ENCODE measurements at regions not wholly inside any gene's neighbourhood (a gene's known extent, or its start where the extent isn't known, plus 50 kb on each side); places are given as distances from the start of the nearest gene placed in this dataset.
A peak's percentile ranks its signal among the peaks of the same experiment; 100 is the strongest.
"Not testable (repeated sequence)": the region's sequence is repeated elsewhere in the genome, so short reads cannot be mapped to it uniquely, and the experiment has no call there.

DNA sequence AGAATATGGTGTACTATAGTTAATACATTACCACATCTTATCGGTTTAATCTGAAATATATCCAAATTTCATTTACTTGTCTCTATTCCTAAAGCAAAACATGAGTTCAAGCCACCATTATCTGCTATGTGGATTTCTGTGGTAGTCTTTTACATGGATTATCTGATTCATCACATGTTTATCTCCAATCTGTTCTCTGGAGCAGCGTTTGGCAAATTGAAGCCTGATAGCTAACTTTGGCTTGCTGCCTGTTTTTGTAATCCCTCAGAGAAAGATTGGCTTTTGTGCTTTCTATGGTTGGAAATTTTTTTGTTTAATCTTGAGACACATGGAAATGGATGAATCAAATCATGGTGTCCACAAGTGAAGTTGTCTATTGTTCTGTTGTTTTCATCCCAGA lies 274.3 kb downstream of the JRKL start:
- DNase-seq (ENCODE audit: extremely low read depth in 1 of 11, low read depth in 9 of 11, low spot score in 4 of 11): no peak

DNA sequence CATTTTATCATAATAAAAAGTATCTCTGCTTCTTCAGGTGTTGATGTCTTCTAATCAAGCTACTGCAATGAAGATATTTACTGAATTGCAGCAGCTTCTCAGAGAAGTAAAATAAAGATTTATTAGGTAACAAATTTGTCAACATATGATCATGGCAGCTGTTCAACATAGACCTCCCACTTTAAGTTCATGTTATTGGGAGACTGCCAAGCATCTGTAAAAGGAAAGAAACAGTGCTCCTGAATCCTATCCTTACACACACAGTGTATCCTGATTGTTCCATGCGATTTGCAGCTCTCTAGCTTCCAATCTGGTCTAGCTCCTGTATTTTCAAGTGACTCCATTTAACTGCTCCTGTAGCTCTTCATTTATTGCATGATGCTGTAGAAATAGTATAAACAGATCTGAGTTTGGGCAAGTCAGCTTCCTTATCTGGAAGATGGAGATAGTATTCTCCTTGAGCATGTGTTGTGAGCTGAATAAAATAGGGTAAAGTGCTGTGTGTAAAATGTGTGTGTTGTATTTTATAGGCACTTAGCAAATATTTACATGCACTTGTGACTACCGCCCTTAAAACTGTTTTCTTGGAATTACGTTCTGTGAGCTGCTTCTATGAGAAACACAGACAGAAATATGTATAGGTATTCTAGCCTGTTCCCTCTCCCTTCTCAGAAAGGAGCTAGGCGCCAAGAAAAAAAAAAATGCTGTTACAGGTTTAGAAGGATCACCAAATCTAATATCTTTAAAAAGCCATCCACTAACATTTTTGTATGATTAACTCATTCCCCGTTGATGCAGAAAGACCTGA lies 290.6 kb downstream of the JRKL start:
- peak in 3 of 11 donors; percentile 2 to 9 (median 5) for DNase-seq (ENCODE audit: extremely low read depth in 1 of 11, low read depth in 9 of 11, low spot score in 4 of 11)

DNA sequence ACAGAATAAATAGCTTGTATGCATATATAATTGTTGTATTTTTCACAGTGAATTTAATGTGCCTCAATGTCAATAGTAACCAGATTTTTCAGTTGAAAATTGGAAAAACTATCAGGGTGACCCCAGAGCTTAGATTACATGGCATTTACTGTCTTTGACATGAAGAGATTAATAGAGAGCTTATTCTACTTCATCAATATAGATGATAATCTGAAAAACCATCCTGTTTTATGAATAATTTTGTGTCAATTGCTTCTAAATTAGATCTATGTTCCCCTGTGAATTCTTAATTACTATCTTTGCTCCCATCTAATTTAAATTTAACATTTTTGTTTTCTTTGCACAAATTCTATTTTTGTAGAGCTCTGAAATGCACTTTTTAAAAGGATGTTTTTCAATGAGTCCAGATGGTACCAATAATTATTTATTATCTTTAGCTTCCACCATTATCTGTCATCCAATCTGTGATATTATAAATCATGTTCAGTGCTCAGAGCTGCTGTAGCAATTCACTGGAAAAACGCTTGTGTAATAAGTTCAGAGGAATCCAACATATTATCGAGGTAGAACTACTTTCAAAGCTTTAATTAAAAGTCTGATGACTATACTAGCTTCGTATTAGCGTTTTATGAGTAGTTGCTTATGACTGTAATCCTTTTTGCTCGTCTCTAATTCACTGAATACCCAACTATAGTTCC lies 291.4 kb downstream of the JRKL start:
- DNase-seq (ENCODE audit: extremely low read depth in 1 of 11, low read depth in 9 of 11, low spot score in 4 of 11): no peak

DNA sequence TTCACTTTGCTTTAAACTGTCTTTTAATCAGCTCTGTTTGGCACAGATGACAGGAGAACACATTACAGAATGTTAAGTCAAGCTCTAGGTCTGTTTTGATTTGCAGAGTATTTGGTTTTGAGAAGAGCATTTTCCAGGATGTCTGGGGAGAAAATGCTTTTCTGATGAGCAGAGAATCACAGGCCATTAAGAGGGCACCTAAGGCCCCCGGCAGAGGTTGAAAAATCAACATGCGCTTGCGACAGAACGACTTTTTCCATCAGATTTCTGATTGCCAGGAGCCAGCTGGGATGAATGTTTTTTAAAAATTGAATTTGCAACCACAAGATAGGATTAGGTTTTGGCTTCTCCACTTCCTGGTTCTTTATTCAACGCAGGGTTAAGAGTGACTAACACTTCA lies 304.5 kb downstream of the JRKL start:
- no peak for DNase-seq (ENCODE audit: extremely low read depth in 1 of 11, low read depth in 9 of 11, low spot score in 4 of 11)

DNA sequence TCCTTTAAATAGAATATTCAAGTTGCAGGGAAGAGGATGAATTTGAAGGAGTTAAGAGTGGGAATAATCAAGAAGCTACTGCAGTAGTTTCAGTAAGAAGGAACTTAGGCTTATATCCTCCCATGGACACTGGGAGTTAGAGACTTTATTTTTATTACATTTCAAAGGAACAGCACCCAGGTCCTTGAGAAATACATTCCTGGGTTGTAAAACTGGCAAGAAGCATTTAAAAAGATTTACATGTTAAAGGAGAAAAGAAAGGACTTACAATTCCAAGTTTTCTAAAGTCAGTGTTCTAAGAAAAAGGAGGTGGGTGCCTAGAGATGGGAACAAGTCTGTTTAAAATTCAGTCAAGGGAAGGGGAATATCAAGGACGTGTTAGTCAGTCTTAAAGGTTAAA lies 306.9 kb downstream of the JRKL start:
- no peak for DNase-seq (ENCODE audit: extremely low read depth in 1 of 11, low read depth in 9 of 11, low spot score in 4 of 11)

DNA sequence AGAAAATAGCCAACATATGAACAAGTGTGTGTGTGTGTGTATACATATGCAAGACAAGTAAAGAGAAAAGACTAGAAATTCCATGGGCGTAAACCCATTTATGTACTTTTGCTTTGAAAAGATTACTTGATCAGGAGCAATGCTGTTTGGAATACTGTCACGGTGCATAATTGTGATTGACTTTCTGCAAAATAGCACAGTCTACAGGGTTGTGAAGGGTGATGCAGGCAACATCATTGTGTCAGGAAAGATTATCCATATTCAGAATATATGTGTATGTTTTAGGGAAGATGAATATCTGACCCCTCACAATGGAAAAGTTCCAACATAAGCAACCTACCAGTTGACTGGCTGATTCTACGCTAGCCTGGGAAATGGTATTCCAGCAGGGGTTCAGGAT lies 307.7 kb downstream of the JRKL start:
- no peak for DNase-seq (ENCODE audit: extremely low read depth in 1 of 11, low read depth in 9 of 11, low spot score in 4 of 11)

DNA sequence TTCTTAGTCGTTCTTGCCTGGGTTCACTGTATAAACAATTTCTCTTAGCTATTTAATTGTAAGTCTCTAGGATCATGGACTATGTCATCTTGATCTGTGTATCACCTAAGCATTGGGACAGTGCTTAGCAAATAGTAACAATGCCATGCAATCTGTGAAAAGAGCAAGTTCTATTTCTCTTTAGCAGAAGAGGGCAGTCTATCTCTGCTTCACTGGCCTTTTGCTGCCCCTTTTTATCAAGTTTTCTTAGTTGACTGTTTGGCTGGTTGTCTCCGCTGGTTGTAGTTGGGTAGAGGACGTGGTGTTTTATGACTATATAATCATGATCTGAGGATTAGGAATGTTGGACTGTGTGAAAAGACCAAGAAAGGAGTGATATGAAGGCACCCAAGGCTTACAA lies 315.0 kb downstream of the JRKL start:
- DNase-seq (ENCODE audit: extremely low read depth in 1 of 11, low read depth in 9 of 11, low spot score in 4 of 11): no peak

DNA sequence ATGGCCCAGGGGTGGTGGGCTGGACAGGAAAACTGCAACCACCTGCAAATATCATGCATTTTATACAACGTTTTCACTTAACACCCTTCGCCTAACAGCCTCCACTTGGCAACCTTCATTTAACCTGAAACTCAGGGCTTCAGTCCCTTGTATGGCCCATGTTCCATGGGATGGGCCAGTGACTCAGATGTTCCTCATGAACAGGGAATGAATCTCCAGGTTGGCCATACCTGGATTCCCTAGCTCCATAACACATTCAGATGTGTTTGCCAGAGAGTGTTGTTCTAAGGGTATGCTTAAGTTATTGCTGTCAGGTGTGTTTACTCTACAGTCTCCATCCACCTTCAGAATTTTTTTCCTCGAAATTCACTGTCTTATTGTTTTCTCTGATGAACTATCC lies 316.9 kb downstream of the JRKL start:
- DNase-seq (ENCODE audit: extremely low read depth in 1 of 11, low read depth in 9 of 11, low spot score in 4 of 11): no peak

DNA sequence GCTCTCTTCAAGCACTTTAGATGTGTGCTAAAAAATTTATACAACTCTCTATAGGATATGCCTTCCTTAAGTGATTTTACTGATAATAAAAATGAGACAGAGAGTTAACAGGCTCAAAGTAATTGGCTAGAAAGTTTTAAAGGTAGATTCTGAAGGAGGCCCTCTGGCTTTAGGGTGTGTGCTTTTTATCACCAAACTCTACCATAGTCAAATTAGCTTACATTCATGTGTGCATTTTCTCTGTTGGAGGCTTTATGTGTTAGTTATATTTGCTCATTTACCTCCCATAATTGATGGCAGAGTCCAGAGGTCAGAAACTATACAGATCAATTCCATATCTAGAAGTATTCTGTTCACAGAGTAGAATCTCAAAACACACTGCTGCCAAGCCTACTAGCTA lies 317.5 kb downstream of the JRKL start:
- no peak for DNase-seq (ENCODE audit: extremely low read depth in 1 of 11, low read depth in 9 of 11, low spot score in 4 of 11)

DNA sequence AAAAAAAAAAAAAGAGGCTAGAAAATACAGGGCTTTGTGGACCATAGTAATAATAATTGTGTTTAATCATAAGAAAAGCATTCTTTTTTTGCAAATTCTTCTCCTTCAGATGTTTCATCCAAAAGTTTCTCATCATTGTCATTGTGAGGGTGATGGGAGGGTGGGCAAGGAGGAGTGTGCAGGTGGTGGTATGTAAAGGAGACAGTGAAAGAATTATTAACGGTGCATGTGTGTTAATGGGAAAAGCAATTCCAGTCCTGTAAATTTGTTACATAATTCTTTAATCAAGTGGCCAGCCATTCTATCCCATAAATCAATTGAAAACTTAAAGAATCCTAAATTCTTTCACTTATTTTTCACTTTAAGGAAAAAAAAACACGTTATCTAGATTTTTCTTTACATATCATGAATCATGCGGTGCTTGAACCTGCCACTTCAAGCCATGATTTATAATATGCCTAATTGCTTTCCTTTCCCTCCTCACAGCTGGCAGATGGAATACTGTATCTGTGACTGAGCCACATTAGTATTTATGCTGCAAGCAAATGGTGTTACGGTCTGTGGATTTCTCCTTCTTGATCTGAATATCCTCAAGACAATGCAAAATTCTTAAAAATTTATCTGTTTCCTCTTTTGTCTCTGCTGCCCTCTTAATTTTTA lies 318.5 kb downstream of the JRKL start:
- peak in 8 of 11 donors; percentile 6 to 35 (median 16) for DNase-seq (ENCODE audit: extremely low read depth in 1 of 11, low read depth in 9 of 11, low spot score in 4 of 11)

DNA sequence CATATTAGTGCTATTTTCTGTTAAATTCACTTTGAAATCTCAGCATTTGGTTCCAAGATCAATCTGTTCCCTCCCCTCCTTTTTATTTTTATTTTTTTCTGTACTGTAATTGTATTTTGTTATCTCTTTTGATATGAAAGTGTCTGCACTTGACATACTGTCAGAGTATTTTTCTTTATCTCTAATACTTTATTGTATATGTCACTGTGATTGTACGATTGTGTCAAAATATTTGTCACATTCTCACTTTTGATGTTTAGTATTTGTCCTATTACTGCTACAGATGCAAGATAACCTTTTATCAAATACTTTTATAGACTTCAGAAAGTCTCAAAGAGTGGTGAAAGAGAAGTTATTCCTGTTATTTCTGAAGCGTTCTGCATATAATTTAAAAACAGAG lies 323.5 kb downstream of the JRKL start:
- no peak for DNase-seq (ENCODE audit: extremely low read depth in 1 of 11, low read depth in 9 of 11, low spot score in 4 of 11)

DNA sequence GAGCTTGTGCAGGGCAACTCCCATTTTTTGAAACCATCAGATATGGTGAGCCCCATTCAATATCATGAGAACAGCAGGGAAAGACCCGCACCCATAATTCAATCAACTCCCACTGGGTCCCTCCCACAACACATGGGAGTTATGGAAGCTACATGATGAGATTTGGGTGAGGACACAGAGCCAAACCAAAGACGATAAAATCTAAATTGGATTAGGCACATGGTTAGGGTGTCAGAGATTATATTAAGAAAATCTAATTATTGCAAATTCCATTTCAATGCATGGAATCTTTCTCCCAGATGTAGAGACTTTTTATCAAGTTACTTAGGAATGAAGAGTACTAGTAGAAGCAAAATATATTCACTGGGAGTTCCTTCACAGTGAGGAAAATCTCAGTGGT lies 324.9 kb downstream of the JRKL start:
- no peak for DNase-seq (ENCODE audit: extremely low read depth in 1 of 11, low read depth in 9 of 11, low spot score in 4 of 11)

DNA sequence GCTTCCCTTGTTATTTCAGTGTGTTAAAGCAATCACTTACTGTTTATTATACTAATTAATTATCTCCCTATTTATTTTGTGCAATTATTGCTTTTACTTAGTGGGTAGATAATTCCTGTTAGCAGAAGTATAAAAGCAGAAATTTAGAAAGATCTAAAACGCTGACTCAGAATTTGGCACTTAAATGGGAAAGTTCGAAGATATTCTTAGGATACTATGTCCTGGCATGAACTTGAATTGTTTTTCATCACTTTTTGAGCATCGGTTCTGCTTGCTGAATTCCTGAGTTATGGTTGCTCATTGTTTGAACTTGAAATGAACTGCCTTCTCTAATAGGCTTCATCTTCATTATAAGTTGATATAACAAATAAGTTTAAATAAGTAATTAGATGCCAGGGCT lies 325.4 kb downstream of the JRKL start:
- DNase-seq (ENCODE audit: extremely low read depth in 1 of 11, low read depth in 9 of 11, low spot score in 4 of 11): no peak

DNA sequence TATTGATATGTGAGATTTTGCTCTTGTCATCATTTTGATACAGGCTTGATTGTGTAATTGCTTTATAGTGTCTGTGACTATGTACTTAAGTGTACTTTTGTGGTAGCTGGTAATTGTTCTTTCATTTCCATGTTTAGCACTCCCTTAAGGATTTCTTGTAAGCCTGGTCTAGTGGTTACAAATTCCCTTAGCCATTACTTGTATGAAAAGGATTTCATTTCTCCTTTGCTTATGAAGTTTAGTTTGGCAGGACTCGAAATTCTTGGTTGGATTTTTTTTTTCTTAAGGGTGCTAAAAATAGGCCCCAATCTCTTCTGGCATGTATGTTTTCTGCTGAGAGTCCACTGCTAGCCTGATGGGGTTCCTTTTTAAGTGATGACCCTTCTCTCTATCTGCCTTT lies 346.8 kb downstream of the JRKL start:
- no peak for DNase-seq (ENCODE audit: extremely low read depth in 1 of 11, low read depth in 9 of 11, low spot score in 4 of 11)

DNA sequence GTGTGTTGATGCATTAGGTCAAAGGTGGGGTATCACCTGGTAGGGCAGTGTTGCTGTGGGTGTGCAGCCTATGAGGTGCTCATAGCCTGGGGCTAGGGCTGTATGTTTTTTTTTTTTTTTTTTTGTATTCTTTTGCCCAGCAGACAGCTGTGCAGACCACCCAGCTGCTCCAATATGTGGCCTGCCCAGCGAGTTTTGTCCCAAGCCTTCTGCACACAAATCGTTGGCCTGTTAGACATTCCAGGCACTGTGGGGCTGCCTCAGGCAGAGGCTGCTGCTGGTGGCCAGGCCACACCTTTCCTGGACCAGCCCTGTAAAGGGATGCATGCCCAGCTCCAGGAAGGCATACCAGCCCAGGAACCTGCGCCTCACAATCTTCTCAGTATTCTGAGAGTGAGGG lies 348.5 kb downstream of the JRKL start:
- DNase-seq (ENCODE audit: extremely low read depth in 1 of 11, low read depth in 9 of 11, low spot score in 4 of 11): no peak

DNA sequence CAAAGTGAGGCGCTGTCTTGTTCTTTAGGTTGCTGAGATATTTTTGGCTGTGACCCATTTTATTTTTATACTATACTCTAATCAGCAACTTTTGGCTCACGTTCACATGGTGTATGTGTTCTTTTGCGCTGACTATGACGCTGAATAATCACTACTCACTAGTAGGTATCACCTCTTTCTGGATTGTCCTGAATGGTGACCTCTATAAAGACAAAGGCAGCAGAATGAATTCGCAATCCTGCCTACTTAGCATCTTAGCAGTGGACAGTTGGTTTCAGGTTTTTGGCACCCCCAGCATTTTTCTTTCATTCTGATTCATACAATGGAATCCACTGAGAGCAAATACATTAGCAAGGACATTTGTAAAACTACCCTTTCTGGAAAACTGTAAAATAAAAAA lies 351.3 kb downstream of the JRKL start:
- DNase-seq (ENCODE audit: extremely low read depth in 1 of 11, low read depth in 9 of 11, low spot score in 4 of 11): no peak

DNA sequence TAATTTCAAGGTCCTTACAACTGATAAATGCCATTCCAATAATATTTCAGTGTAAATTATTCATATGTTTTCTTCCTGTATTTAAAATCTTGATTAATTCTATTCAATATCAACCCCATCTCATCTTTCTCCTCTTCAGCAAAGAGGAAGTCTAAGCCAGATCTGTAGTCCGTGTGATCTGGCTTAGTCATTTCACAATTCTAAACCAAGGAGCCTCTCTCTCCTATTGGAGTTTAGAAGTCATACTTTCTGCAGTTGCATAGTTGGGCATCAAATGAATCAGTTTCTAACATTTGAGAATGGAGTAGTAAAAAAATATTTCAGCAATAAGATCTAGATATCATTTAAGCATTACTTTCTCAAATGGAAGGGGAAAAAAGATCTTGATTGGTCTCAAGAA lies 354.9 kb downstream of the JRKL start:
- DNase-seq (ENCODE audit: extremely low read depth in 1 of 11, low read depth in 9 of 11, low spot score in 4 of 11): no peak

DNA sequence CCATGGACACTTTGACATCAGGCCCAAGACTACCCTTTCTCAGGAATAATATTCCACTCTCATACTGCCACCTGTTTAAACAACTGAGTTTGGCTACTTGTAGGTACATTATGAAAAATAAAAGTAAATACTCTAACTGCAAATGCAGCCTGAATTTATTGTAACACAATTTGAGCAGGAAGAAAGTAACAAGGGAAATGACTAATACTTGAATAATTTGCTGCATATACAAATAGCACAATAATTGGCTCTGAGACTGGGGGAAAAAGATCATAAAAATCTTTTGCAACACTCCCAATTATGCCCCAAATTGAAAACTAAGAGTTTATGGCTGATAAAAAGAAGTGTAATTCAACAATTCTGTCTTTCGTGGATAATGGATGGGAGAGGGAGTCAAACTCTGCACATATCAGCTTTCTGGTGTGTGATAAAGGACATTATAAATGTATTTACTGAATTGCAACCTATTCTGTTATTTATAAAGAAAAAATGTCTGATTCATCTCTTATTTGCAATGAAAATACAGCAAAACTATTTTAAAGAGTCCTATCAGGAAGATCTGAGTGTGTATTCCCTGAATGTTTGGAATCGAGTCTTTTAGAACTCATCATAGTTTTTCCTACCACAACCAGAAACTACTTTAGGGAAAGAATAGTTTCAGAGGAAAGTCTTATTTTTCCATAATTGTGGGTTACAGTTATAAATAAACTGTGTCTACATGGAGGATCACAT lies 359.0 kb downstream of the JRKL start:
- DNase-seq (ENCODE audit: extremely low read depth in 1 of 11, low read depth in 9 of 11, low spot score in 4 of 11): no peak

DNA sequence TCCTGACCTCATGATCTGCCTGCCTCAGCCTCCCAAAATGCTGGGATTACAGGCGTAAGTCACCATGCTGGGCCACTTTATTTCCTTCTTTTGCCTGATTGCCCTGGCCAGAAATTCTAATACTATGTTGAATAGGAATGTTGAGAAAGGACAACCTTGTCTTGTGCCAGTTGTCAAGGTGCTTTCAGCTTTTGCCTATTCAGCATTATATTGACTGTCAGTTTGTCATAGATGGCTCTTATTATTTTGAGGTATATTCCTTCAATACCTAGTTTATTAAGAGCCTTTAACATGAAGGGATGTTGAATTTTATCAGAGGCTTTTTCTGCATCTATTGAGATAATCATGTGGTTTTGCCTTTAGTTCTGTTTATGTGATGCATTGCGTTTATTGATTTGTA lies 362.0 kb downstream of the JRKL start:
- not testable (repeated sequence) for DNase-seq (ENCODE audit: extremely low read depth in 1 of 11, low read depth in 9 of 11, low spot score in 4 of 11)

DNA sequence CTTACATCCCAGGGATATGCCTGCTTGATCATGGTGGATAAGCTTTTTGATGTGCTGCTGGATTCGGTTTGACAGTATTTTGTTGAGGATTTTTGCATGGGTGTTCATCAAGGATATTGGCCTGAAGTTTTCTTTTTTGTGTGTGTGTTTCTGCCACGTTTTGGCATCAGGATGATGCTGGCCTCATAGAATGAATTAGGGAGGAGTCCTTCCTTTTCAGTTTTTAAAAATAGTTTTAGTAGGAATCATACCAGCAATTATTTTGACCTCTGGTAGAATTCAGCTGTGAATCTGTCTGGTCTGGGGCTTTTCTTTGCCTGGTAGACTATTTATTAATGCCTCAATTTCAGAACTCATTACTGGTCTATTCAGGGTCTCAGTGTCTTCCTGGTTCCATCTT lies 362.4 kb downstream of the JRKL start:
- DNase-seq (ENCODE audit: extremely low read depth in 1 of 11, low read depth in 9 of 11, low spot score in 4 of 11): no peak
